ENCODE measurements at regions not wholly inside any gene's neighbourhood (a gene's known extent, or its start where the extent isn't known, plus 50 kb on each side); places are given as distances from the start of the nearest gene placed in this dataset.

- TF ChIP-seq ZNF296 (CRISPR knock-in tag; conservative IDR thresholded peaks at IDR 0.05), result no peak
- 0 out of 2 replicates have a peak, but pooled peaks have one; percentile 33 for TF ChIP-seq TGIF2 (CRISPR knock-in tag; IDR thresholded peaks at IDR 0.05)
- TF ChIP-seq ZNF530 (CRISPR knock-in tag; IDR thresholded peaks at IDR 0.05; ENCODE audit: low read depth), result no peak
- TF ChIP-seq ZNF10 (CRISPR knock-in tag; IDR thresholded peaks at IDR 0.05; ENCODE audit: borderline replicate concordance, low read depth), result no peak
- no peak for TF ChIP-seq ZNF777 (CRISPR knock-in tag; IDR thresholded peaks at IDR 0.05)
- peak; percentile 71; the same call in 1 of the 2 replicates for TF ChIP-seq SMAD9 (CRISPR knock-in tag; IDR thresholded peaks at IDR 0.05)
- TF ChIP-seq KLF6 (CRISPR knock-in tag; IDR thresholded peaks at IDR 0.05), result no peak
- TF ChIP-seq ZNF577 (CRISPR knock-in tag; IDR thresholded peaks at IDR 0.05; ENCODE audit: borderline replicate concordance, low read depth), result no peak
- no peak for TF ChIP-seq EHMT2 (IDR thresholded peaks at IDR 0.05; ENCODE audit: borderline replicate concordance, low read depth, low read length)
- no peak for TF ChIP-seq CHCHD3 (CRISPR knock-in tag; IDR thresholded peaks at IDR 0.05)
- TF ChIP-seq MEIS1 (CRISPR knock-in tag; IDR thresholded peaks at IDR 0.05; ENCODE audit: borderline replicate concordance), result 0 out of 2 replicates have a peak, but pooled peaks have one; percentile 43
- TF ChIP-seq, protein P1, sequence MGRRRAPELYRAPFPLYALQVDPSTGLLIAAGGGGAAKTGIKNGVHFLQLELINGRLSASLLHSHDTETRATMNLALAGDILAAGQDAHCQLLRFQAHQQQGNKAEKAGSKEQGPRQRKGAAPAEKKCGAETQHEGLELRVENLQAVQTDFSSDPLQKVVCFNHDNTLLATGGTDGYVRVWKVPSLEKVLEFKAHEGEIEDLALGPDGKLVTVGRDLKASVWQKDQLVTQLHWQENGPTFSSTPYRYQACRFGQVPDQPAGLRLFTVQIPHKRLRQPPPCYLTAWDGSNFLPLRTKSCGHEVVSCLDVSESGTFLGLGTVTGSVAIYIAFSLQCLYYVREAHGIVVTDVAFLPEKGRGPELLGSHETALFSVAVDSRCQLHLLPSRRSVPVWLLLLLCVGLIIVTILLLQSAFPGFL (CRISPR knock-in tag; IDR thresholded peaks at IDR 0.05), result no peak
- no peak for TF ChIP-seq CREBL2 (CRISPR knock-in tag; IDR thresholded peaks at IDR 0.05; ENCODE audit: borderline replicate concordance)
- TF ChIP-seq HHEX (CRISPR knock-in tag; IDR thresholded peaks at IDR 0.05), result 0 out of 2 replicates have a peak, but pooled peaks have one; percentile 8
- 0 out of 2 replicates have a peak, but pooled peaks have one; percentile 43 for TF ChIP-seq FOXO4 (CRISPR knock-in tag; conservative IDR thresholded peaks at IDR 0.05)
- no peak for TF ChIP-seq ZBTB44 (CRISPR knock-in tag; IDR thresholded peaks at IDR 0.05)
- TF ChIP-seq EP300 (IDR thresholded peaks at IDR 0.05; ENCODE audit: low read depth in 2 of 2, low read length in 2 of 2), result no peak
- no peak for TF ChIP-seq EP300 (CRISPR knock-in tag; IDR thresholded peaks at IDR 0.05; ENCODE audit: borderline replicate concordance)
- TF ChIP-seq MEIS2 (CRISPR knock-in tag; IDR thresholded peaks at IDR 0.05), result 0 out of 2 replicates have a peak, but pooled peaks have one; percentile 36
- peak; percentile 26; the same call in 1 of the 2 replicates for TF ChIP-seq NFKB2 (CRISPR knock-in tag; IDR thresholded peaks at IDR 0.05; ENCODE audit: borderline replicate concordance)
- TF ChIP-seq IRF9 (CRISPR knock-in tag; IDR thresholded peaks at IDR 0.05; ENCODE audit: borderline replicate concordance), result 0 out of 2 replicates have a peak, but pooled peaks have one; percentile 28
- TF ChIP-seq ZBTB38 (CRISPR knock-in tag; IDR thresholded peaks at IDR 0.05), result peak; percentile 43; the same call in 1 of the 2 replicates
Measured at GRCh38 chr6:167401525-167402194, 76.8 kb downstream of the TTLL2 start (continued).
